ENCODE measurements at regions not wholly inside any gene's neighbourhood (a gene's known extent, or its start where the extent isn't known, plus 50 kb on each side); places are given as distances from the start of the nearest gene placed in this dataset.
"Not testable (repeated sequence)": the region's sequence is repeated elsewhere in the genome, so short reads cannot be mapped to it uniquely, and the experiment has no call there.

- intact Hi-C loops (cut with micrococcal nuclease); H3K27me3 Mint-ChIP-seq (ENCODE audit: insufficient read depth); H3K36me3 Mint-ChIP-seq (ENCODE audit: low read depth); H3K27ac Mint-ChIP-seq; H3K4me1 Mint-ChIP-seq (ENCODE audit: low read depth); H3K4me3 Mint-ChIP-seq; DNase-seq (ENCODE audit: low spot score); H3K9me3 Mint-ChIP-seq: not testable (repeated sequence)
Observed at GRCh38 chr2:183478941-183479595, 354.8 kb downstream of the NUP35 start.

- intact Hi-C loops (cut with micrococcal nuclease), result no loop called here
- Mint-ChIP-seq H3K4me1 (ENCODE audit: low read depth) (no peaks in the 10 kb centered on the region), H3K27me3 (ENCODE audit: insufficient read depth) (no peaks in the 10 kb centered on the region), H3K4me3 (no peak overlapping the region), H3K27ac (no peak overlapping the region), H3K36me3 (ENCODE audit: low read depth) (no peaks in the 10 kb centered on the region), H3K9me3 (no peaks in the 10 kb centered on the region)
- no peak for DNase-seq (ENCODE audit: low spot score)
Observed at GRCh38 chr2:183487326-183487725, 363.1 kb downstream of the NUP35 start.

- H3K36me3 Mint-ChIP-seq (ENCODE audit: low read depth), result no peaks in the 10 kb centered on the region
- no peaks in the 10 kb centered on the region for H3K4me1 Mint-ChIP-seq (ENCODE audit: low read depth)
- no peak overlapping the region for H3K27ac Mint-ChIP-seq
- H3K27me3 Mint-ChIP-seq (ENCODE audit: insufficient read depth), result no peaks in the 10 kb centered on the region
- DNase-seq (ENCODE audit: low spot score), result no peak
- intact Hi-C loops (cut with micrococcal nuclease), result no loop called here
- no peaks in the 10 kb centered on the region for H3K9me3 Mint-ChIP-seq
- no peak overlapping the region for H3K4me3 Mint-ChIP-seq
Observed at GRCh38 chr2:183488421-183488820, 364.2 kb downstream of the NUP35 start.

- H3K9me3 Mint-ChIP-seq, result no peaks in the 10 kb centered on the region
- no peaks in the 10 kb centered on the region for H3K36me3 Mint-ChIP-seq (ENCODE audit: low read depth)
- H3K27me3 Mint-ChIP-seq (ENCODE audit: insufficient read depth), result no peaks in the 10 kb centered on the region
- no peak overlapping the region for H3K27ac Mint-ChIP-seq
- H3K4me3 Mint-ChIP-seq, result no peak overlapping the region
- DNase-seq (ENCODE audit: low spot score), result no peak
- intact Hi-C loops (cut with micrococcal nuclease), result no loop called here
- no peaks in the 10 kb centered on the region for H3K4me1 Mint-ChIP-seq (ENCODE audit: low read depth)
Observed at GRCh38 chr2:183490489-183490888, 366.2 kb downstream of the NUP35 start.

GRCh38 chr2:183490914-183491313 is 366.7 kb downstream of the NUP35 start:
- Mint-ChIP-seq H3K4me1 (ENCODE audit: low read depth) (no peaks in the 10 kb centered on the region), H3K27ac (no peak overlapping the region), H3K4me3 (no peak overlapping the region), H3K9me3 (no peaks in the 10 kb centered on the region), H3K27me3 (ENCODE audit: insufficient read depth) (no peaks in the 10 kb centered on the region), H3K36me3 (ENCODE audit: low read depth) (no peaks in the 10 kb centered on the region)
- DNase-seq (ENCODE audit: low spot score), result no peak
- intact Hi-C loops (cut with micrococcal nuclease), result no loop called here

GRCh38 chr2:183493040-183493439 is 368.8 kb downstream of the NUP35 start:
- Mint-ChIP-seq H3K27me3 (ENCODE audit: insufficient read depth) (no peaks in the 10 kb centered on the region), H3K9me3 (no peaks in the 10 kb centered on the region), H3K4me3 (no peak overlapping the region), H3K4me1 (ENCODE audit: low read depth) (no peaks in the 10 kb centered on the region), H3K36me3 (ENCODE audit: low read depth) (no peaks in the 10 kb centered on the region), H3K27ac (no peak overlapping the region)
- no peak for DNase-seq (ENCODE audit: low spot score)
- intact Hi-C loops (cut with micrococcal nuclease), result no loop called here

GRCh38 chr2:183495079-183495478 is 370.8 kb downstream of the NUP35 start:
- intact Hi-C loops (cut with micrococcal nuclease), result no loop called here
- no peak for DNase-seq (ENCODE audit: low spot score)
- Mint-ChIP-seq H3K27me3 (ENCODE audit: insufficient read depth) (no peaks in the 10 kb centered on the region), H3K36me3 (ENCODE audit: low read depth) (no peaks in the 10 kb centered on the region), H3K9me3 (no peaks in the 10 kb centered on the region), H3K4me3 (no peak overlapping the region), H3K27ac (no peak overlapping the region), H3K4me1 (ENCODE audit: low read depth) (no peaks in the 10 kb centered on the region)

- Mint-ChIP-seq H3K27ac (no peak overlapping the region), H3K9me3 (no peaks in the 10 kb centered on the region), H3K4me3 (no peak overlapping the region), H3K4me1 (ENCODE audit: low read depth) (no peaks in the 10 kb centered on the region), H3K27me3 (ENCODE audit: insufficient read depth) (no peaks in the 10 kb centered on the region), H3K36me3 (ENCODE audit: low read depth) (no peaks in the 10 kb centered on the region)
- intact Hi-C loops (cut with micrococcal nuclease), result no loop called here
- no peak for DNase-seq (ENCODE audit: low spot score)
Observed at GRCh38 chr2:183495589-183496267, 371.5 kb downstream of the NUP35 start.

GRCh38 chr2:183497861-183498260 is 373.6 kb downstream of the NUP35 start:
- Mint-ChIP-seq H3K27ac (no peak overlapping the region), H3K9me3 (no peaks in the 10 kb centered on the region), H3K4me1 (ENCODE audit: low read depth) (no peaks in the 10 kb centered on the region), H3K27me3 (ENCODE audit: insufficient read depth) (no peaks in the 10 kb centered on the region), H3K36me3 (ENCODE audit: low read depth) (no peaks in the 10 kb centered on the region), H3K4me3 (no peak overlapping the region)
- intact Hi-C loops (cut with micrococcal nuclease), result no loop called here
- DNase-seq (ENCODE audit: low spot score), result no peak

GRCh38 chr2:183505911-183506310 is 381.7 kb downstream of the NUP35 start:
- intact Hi-C loops (cut with micrococcal nuclease), result no loop called here
- Mint-ChIP-seq H3K27ac (no peak overlapping the region), H3K4me1 (ENCODE audit: low read depth) (no peaks in the 10 kb centered on the region), H3K9me3 (peaks cover 28% of the 10 kb centered on the region), H3K27me3 (ENCODE audit: insufficient read depth) (no peaks in the 10 kb centered on the region), H3K4me3 (no peak overlapping the region), H3K36me3 (ENCODE audit: low read depth) (no peaks in the 10 kb centered on the region)
- DNase-seq (ENCODE audit: low spot score), result no peak

- H3K9me3 Mint-ChIP-seq, result peaks cover 24% of the 10 kb centered on the region
- H3K4me3 Mint-ChIP-seq, result no peak overlapping the region
- DNase-seq (ENCODE audit: low spot score), result no peak
- intact Hi-C loops (cut with micrococcal nuclease), result no loop called here
- no peaks in the 10 kb centered on the region for H3K27me3 Mint-ChIP-seq (ENCODE audit: insufficient read depth)
- no peaks in the 10 kb centered on the region for H3K36me3 Mint-ChIP-seq (ENCODE audit: low read depth)
- H3K4me1 Mint-ChIP-seq (ENCODE audit: low read depth), result no peaks in the 10 kb centered on the region
- no peak overlapping the region for H3K27ac Mint-ChIP-seq
Observed at GRCh38 chr2:183511154-183511553, 386.9 kb downstream of the NUP35 start.

GRCh38 chr2:183519371-183520056 is 395.3 kb downstream of the NUP35 start:
- no peak overlapping the region for H3K27ac Mint-ChIP-seq
- H3K36me3 Mint-ChIP-seq (ENCODE audit: low read depth), result no peaks in the 10 kb centered on the region
- H3K9me3 Mint-ChIP-seq, result no peaks in the 10 kb centered on the region
- no peak for DNase-seq (ENCODE audit: low spot score)
- H3K4me1 Mint-ChIP-seq (ENCODE audit: low read depth), result no peaks in the 10 kb centered on the region
- no peak overlapping the region for H3K4me3 Mint-ChIP-seq
- intact Hi-C loops (cut with micrococcal nuclease), result no loop called here
- peaks cover 1% of the 10 kb centered on the region for H3K27me3 Mint-ChIP-seq (ENCODE audit: insufficient read depth)

- Mint-ChIP-seq H3K27ac (no peak overlapping the region), H3K27me3 (ENCODE audit: insufficient read depth) (peaks cover 1% of the 10 kb centered on the region), H3K4me1 (ENCODE audit: low read depth) (no peaks in the 10 kb centered on the region), H3K36me3 (ENCODE audit: low read depth) (no peaks in the 10 kb centered on the region), H3K4me3 (no peak overlapping the region), H3K9me3 (no peaks in the 10 kb centered on the region)
- DNase-seq (ENCODE audit: low spot score), result no peak
- intact Hi-C loops (cut with micrococcal nuclease), result no loop called here
Observed at GRCh38 chr2:183521911-183522310, 397.7 kb downstream of the NUP35 start.
